ENCODE measurements at regions not wholly inside any gene's neighbourhood (a gene's known extent, or its start where the extent isn't known, plus 50 kb on each side); places are given as distances from the start of the nearest gene placed in this dataset.

DNA sequence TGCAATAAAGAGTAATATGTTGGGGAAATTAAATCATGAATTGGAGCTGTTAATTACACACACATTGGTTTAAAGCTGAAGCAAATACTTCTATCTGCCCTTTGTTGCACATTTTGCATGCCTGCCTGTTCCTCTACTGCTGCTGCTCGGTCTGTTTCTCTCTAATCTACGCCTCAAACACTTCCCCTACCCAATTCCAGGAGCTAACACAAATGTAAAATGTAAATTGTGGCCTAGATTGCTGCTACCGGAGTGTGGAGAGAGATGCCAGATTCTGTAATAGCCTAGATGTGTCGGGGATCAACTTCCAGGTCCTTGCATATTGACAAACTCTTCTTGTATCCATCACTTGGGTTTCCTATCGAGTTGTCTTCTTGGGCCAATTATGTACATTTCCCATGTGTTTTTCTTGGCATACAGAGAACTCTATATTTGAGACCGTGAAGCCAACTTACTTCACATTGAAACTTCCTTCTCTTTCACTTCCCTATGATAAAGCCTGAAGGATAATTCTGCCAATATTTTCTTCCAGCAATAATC lies 450.4 kb upstream of the NR2F2 start:
- TF ChIP-seq REST (IDR thresholded peaks at IDR 0.05; ENCODE audit: insufficient read depth in 1 of 2, low read depth in 2 of 2, low read length in 2 of 2) = no peak
- no peak for TF ChIP-seq SIN3A (IDR thresholded peaks at IDR 0.05; ENCODE audit: borderline replicate concordance, insufficient read depth, low read length)
- no peak for TF ChIP-seq POLR2AphosphoS5 (IDR thresholded peaks at IDR 0.05; ENCODE audit: low read depth, low read length)

GRCh38 chr15:95880630-95881029 lies 449.9 kb upstream of the NR2F2 start:
- TF ChIP-seq POLR2AphosphoS5 (IDR thresholded peaks at IDR 0.05; ENCODE audit: low read depth, low read length) (no peak), FOXP2 (optimal IDR thresholded peaks at IDR 0.05; ENCODE audit: borderline replicate concordance, extremely low read depth, extremely low read length, insufficient read depth) (no peak), TAF1 (IDR thresholded peaks at IDR 0.05; ENCODE audit: borderline replicate concordance, insufficient read depth, low read length) (no peak), SIN3A (IDR thresholded peaks at IDR 0.05; ENCODE audit: borderline replicate concordance, insufficient read depth, low read length) (no peak), REST (IDR thresholded peaks at IDR 0.05; ENCODE audit: insufficient read depth in 1 of 2, low read depth in 2 of 2, low read length in 2 of 2) (no peak)

GRCh38 chr15:95883064-95883463 lies 447.4 kb upstream of the NR2F2 start:
- TF ChIP-seq REST (IDR thresholded peaks at IDR 0.05; ENCODE audit: insufficient read depth in 1 of 2, low read depth in 2 of 2, low read length in 2 of 2) = no peak
- no peak for TF ChIP-seq FOXP2 (optimal IDR thresholded peaks at IDR 0.05; ENCODE audit: borderline replicate concordance, extremely low read depth, extremely low read length, insufficient read depth)
- no peak for TF ChIP-seq TAF1 (IDR thresholded peaks at IDR 0.05; ENCODE audit: borderline replicate concordance, insufficient read depth, low read length)
- TF ChIP-seq POLR2AphosphoS5 (IDR thresholded peaks at IDR 0.05; ENCODE audit: low read depth, low read length) = no peak

DNA sequence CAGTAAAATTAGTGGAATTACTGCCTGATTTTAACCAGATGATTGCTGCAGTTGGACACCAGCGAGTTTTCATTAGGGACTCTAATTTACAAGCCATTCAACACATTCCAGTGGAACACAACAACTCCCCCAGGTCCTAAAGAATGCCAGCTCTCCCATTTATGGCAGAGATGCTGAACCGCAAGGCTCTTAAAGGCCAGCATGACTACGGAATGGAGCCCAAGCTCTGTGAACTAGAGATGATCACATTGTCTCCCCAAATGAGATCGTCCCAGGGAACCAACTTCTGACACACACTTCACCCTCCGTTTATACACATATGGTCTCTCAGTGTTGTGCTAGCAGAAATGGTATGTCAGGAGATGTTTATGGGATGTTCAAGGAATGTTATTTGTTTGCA lies 446.2 kb upstream of the NR2F2 start:
- TF ChIP-seq REST (IDR thresholded peaks at IDR 0.05; ENCODE audit: insufficient read depth in 1 of 2, low read depth in 2 of 2, low read length in 2 of 2) (no peak), SIN3A (IDR thresholded peaks at IDR 0.05; ENCODE audit: borderline replicate concordance, insufficient read depth, low read length) (no peak), FOXP2 (optimal IDR thresholded peaks at IDR 0.05; ENCODE audit: borderline replicate concordance, extremely low read depth, extremely low read length, insufficient read depth) (no peak), POLR2AphosphoS5 (IDR thresholded peaks at IDR 0.05; ENCODE audit: low read depth, low read length) (no peak)

DNA sequence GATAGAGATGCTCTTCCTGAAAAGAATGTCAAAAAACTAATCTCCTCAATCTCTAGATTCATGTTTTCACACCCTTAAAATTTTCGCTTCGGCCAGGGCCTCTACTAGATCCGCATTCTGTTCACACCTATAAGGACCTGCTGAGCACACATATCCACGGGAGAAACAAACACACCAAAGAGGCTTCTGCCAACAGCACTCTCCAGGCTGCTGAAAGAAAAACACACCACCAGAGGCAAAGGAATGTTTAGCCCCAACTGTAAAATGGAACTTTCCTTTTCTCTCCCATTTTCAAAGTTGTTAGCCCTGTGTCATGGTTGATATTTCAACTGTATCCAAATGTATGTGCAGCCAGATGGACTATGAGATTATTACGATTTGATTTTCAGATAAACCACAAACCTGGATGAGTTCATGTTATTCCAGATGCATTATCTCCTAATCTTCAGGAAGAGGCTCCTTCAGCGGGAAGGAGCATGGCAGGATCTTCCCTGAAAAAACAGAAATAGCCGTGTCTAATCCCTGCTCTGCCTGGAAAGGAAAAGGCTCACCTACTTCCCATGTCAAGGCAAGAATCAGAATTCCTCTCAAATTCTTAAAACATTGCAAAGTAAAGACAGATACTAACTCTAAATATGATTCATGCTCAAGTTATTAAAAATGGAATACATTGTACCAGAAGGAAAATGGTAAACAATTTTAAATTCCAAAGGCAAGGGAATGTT lies 442.7 kb upstream of the NR2F2 start:
- 0 out of 4 replicates have a peak, but pooled peaks of 1 of the 2 experiments have one; percentile 41 for TF ChIP-seq REST (IDR thresholded peaks at IDR 0.05; ENCODE audit: insufficient read depth in 1 of 2, low read depth in 2 of 2, low read length in 2 of 2)
- TF ChIP-seq FOXP2 (optimal IDR thresholded peaks at IDR 0.05; ENCODE audit: borderline replicate concordance, extremely low read depth, extremely low read length, insufficient read depth) = no peak
- TF ChIP-seq SIN3A (IDR thresholded peaks at IDR 0.05; ENCODE audit: borderline replicate concordance, insufficient read depth, low read length) = no peak
- TF ChIP-seq POLR2AphosphoS5 (IDR thresholded peaks at IDR 0.05; ENCODE audit: low read depth, low read length) = no peak
- no peak for TF ChIP-seq TAF1 (IDR thresholded peaks at IDR 0.05; ENCODE audit: borderline replicate concordance, insufficient read depth, low read length)

All from PFSK-1 (cell line).